ENCODE measurements at regions not wholly inside any gene's neighbourhood (a gene's known extent, or its start where the extent isn't known, plus 50 kb on each side); places are given as distances from the start of the nearest gene placed in this dataset.

DNA sequence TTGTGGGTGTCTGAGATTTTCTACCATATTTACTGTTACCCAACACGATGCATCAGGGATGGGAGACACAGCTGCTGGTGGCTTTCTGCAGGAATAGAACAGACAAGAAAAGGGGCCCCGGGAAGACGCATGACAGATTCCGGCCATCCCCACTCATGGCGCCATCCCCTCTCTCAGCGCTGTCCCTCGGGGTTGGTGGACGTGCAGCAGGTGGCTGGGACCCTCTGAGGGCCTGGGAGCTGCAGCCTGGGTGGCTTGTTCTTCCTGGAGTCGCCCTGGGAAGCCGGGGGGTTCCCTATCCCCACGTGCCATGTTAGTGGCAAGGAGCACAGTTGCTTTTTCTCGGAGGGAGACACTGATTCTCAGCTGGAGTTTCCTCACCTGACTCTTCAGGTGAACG is 1123.3 kb downstream of the BRD1 start:
- Histone ChIP-seq H2BK20ac (ENCODE audit: low read depth, low read length) (no peak overlapping the region), H3K36me3 (ENCODE audit: control insufficient read depth, insufficient read depth, low read length) (no peaks in the 10 kb centered on the region), H4K5ac (ENCODE audit: low read depth, low read length) (no peak overlapping the region), H4K8ac (ENCODE audit: low read depth in 2 of 2, low read length in 2 of 2) (no peak overlapping the region), H3K4me3 (ENCODE audit: insufficient read depth, low read depth, low read length) (no peak overlapping the region), H2BK5ac (ENCODE audit: low read depth, low read length, poor library complexity, severe bottlenecking) (no peak overlapping the region), H3K56ac (ENCODE audit: extremely low read depth, insufficient read depth, low read length) (no peak overlapping the region), H3K9me1 (ENCODE audit: insufficient read depth, low read length) (no peaks in the 10 kb centered on the region), H3K27me3 (ENCODE audit: control insufficient read depth, insufficient read depth, low read length) (no peaks in the 10 kb centered on the region), H4K20me1 (ENCODE audit: insufficient read depth, low read length) (no peaks in the 10 kb centered on the region), H2BK15ac (ENCODE audit: low read depth, low read length) (no peak overlapping the region), H3K18ac (ENCODE audit: low read depth, low read length) (no peak overlapping the region), H3K9me3 (ENCODE audit: control insufficient read depth, insufficient read depth, low read length) (peaks cover 86% of the 10 kb centered on the region), H3K27ac (ENCODE audit: insufficient read depth, low read length) (no peak overlapping the region), H3K4me2 (ENCODE audit: low read depth, low read length) (no peak overlapping the region), H3K23ac (ENCODE audit: low read depth, low read length) (no peak overlapping the region), H2BK120ac (ENCODE audit: low read depth, low read length) (no peak overlapping the region), H2AK9ac (replicated peaks; ENCODE audit: low read depth, low read length, poor library complexity) (no peak overlapping the region), H3K9ac (ENCODE audit: low read depth, low read length) (no peak overlapping the region), H3K4ac (ENCODE audit: low read depth, low read length) (no peak overlapping the region), H3K79me1 (ENCODE audit: low read depth in 1 of 2, low read length in 2 of 2) (no peaks in the 10 kb centered on the region), H2AK5ac (ENCODE audit: low read depth, low read length) (no peak overlapping the region), H3K4me1 (ENCODE audit: control insufficient read depth, insufficient read depth, low read length) (no peaks in the 10 kb centered on the region), H2AFZ (replicated peaks; ENCODE audit: low read length, poor library complexity) (no peak overlapping the region), H3K14ac (replicated peaks; ENCODE audit: low read depth, low read length) (no peak overlapping the region), H4K91ac (ENCODE audit: insufficient read depth, low read depth, low read length) (no peak overlapping the region)
- DNase-seq (no peak), ATAC-seq (ENCODE audit: low read depth) (no peak)
- intact Hi-C loops (cut with micrococcal nuclease), result no loop called here
- in situ Hi-C loops (cut with MboI; ENCODE audit: low sequenced_read_pairs), result no loop called here
- WGBS, 2 experiments (ENCODE audit: extremely low coverage in 2 of 2, insufficient read length in 1 of 2), result 71% methylated on average over 5 of the region's 13 CpGs; no CpG with 5 or more reads in 1 of the 2 experiments
- TF ChIP-seq POLR2A (IDR thresholded peaks at IDR 0.05; ENCODE audit: low read depth, low read length), result no peak
- TF ChIP-seq MAZ (IDR thresholded peaks at IDR 0.05; ENCODE audit: borderline replicate concordance, low read depth, low read length), result no peak
- dilution Hi-C loops (cut with HindIII; ENCODE audit: low sequenced_read_pairs, unreplicated experiment), result no loop called here
- ChIA-PET CTCF (no interaction called here), POLR2A (ENCODE audit: unreplicated experiment) (no interaction called here)
- BruUV-seq (replicated peaks), result no TSS peak

Data from IMR-90 (cell line).